ENCODE measurements at regions not wholly inside any gene's neighbourhood (a gene's known extent, or its start where the extent isn't known, plus 50 kb on each side); places are given as distances from the start of the nearest gene placed in this dataset.

DNA sequence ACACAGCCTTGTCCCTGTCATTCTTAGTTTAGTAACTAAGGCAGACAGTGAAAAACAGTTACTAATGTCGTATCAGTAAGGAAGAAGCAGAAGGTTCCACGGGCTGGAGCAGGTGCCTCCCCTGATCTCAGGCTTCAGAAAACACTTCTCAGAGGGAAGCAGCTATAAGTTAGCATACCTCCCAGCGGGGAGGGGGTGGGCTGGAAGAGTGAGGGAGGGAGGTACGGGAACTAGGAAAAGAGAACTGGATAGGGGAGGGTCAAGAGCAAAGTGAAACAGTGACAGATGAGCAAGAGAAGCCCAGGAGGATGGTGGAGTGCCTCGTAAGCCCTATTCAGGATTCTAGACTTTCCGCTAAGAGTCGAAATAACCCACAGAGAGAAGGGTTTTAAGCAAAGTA, 186.3 kb upstream of the XYLT1 start:
- DNase-seq (ENCODE audit: low read depth in 2 of 2) = no peak

DNA sequence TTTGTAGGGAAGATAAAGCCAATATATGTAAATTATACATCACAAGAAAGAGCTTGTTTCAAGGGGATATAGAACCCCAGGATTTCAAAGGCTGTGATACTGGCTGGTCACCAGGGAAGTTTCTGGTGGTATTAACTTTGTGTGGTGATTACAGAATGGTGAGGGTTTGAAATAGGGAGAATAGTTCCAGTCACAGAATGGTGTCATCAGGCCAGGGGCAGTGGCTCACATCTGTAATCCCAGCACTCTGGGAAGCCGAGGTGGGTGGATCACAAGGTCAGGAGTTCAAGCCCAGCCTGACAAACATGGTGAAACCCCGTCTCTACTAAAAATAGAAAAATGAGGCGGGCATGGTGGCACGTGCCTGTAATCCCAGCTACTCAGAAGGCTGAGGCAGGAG, 183.8 kb upstream of the XYLT1 start:
- DNase-seq (ENCODE audit: low read depth in 2 of 2) = no peak

DNA sequence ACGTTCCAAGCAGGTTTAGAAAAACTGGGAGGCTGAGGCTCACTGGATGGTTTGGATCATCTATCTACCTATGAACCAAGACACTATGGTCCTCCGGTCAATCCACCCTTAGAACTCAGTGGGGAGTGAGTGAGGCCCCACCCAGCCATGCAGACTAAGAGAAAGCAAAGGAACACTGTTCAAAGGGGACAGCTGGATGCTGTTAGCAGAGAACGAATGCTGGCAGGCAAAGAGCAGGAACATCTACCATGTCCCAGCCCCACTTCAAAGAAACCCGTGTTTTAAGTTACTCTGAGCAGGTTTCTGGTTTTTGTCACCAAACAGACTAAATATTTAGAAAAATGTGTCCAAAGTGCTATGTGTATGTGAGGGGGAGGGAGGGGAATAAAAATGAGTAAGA, 183.4 kb upstream of the XYLT1 start:
- DNase-seq (ENCODE audit: low read depth in 2 of 2) = no peak

DNA sequence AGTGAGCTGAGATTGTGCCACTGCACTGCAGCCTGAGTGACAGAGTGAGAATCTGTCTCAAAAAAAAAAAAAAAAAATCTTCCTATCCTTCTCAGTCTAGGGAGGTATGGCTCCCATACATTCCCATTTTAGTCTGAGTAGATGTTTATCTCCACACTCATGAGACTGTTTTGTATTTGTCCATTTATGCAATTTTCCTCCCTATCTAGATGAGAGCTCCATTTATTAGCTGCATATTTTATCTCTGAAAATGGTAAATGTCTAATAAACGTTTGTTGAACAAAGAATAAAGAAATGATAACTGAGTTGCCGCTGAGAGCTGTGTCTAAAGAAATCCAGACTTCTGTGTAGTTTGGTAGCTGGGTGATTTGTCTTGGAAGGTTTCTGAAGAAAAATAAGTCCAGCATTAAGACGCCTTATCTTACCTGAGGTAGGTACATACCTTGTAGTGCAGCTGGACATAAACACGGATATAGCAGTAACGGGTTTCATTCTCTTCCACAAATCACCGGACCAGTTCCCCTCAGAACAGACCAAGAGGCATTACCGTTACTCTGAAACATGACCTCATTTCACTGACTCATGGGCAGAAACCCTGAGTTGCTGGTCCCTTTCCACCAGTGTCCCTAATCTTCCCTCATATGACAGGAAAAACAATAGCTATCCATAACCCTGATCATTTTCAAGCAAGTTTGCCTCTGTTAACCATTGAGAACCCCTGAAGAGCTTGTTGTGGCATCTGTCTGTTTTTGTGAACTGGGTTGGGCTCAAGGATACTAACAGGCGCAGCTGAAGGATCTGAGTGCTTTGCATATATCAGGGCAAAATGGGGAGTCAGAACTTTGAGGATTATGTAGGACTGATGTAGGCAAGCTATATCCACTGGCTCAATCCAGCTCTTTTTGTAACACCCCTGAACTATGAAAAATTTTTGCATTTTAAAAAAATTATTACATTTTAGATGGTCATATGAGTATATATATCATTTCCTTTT, 177.4 kb upstream of the XYLT1 start:
- DNase-seq (ENCODE audit: low read depth in 2 of 2) = no peak

DNA sequence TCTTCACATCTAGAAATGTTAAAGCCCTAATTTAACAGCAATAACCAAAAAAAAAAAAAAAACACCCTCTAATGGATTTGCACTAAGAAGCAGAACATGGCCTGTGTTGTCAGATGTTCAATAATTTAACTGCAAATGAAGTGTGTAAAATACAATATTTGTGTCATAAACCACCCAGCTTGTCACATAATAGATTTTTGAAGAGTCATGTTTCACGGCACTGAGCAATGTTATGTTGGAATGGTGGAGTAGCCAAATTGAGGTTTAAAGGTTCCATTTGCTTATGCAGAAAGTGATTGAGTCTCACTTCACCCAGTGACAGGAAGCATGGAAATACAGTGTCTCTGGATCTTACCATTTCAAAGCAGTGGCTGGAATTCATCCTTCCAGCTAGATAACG, 173.2 kb upstream of the XYLT1 start:
- no peak for DNase-seq (ENCODE audit: low read depth in 2 of 2)

DNA sequence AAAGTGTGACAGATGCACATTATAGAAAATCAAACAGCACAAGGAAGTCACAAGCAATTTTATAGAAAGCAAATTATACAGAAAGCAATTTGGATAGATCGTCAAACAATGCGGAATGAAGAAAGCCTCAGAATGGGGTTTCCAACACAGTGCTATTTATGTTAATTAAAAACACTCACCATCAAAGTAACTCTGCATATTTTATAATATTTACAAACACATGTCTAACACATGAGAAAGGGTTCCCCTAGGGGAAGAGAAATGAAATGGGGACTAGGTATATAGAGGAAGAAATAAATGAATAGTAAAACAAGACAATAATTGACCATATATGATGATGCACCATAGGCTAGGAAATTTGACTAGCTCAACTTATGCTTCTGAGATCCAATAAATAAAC, 171.2 kb upstream of the XYLT1 start:
- no peak for DNase-seq (ENCODE audit: low read depth in 2 of 2)

DNA sequence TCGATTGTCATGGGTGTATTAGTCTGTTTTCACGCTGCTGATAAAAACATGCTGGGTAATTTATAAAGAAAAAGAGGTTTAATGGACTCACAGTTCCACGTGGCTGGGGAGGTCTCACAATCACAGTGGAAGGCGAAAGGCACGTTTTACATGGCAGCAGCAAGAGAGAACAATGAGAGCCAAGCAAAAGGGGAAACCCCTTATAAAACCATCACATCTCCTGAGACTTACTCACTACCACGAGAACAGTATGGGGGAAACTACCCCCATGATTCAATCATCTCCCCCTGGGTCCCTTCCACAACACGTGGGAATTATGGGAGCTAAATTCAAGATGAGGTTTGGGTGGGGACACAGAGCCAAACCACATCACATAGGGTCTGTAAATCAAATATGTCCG, 167.4 kb upstream of the XYLT1 start:
- no peak for DNase-seq (ENCODE audit: low read depth in 2 of 2)

DNA sequence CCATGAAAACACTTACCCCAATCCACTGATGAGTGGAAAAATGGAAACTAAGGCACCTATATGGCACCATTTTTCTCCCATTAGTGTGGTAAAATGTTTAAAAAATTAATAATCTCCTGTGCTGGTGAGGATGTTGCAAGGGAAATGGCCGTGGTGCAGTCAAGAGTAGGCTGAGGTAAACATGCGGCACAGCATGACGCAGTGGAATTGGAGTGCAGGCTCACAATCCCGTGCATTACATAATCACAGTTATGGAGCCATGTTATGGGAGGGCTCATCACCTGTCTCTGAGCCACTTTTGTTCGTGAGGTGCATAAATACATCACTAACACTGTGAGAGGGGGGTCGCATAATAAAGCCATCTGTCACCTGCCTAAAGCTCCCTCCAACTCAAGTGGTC, 164.4 kb upstream of the XYLT1 start:
- no peak for DNase-seq (ENCODE audit: low read depth in 2 of 2)

DNA sequence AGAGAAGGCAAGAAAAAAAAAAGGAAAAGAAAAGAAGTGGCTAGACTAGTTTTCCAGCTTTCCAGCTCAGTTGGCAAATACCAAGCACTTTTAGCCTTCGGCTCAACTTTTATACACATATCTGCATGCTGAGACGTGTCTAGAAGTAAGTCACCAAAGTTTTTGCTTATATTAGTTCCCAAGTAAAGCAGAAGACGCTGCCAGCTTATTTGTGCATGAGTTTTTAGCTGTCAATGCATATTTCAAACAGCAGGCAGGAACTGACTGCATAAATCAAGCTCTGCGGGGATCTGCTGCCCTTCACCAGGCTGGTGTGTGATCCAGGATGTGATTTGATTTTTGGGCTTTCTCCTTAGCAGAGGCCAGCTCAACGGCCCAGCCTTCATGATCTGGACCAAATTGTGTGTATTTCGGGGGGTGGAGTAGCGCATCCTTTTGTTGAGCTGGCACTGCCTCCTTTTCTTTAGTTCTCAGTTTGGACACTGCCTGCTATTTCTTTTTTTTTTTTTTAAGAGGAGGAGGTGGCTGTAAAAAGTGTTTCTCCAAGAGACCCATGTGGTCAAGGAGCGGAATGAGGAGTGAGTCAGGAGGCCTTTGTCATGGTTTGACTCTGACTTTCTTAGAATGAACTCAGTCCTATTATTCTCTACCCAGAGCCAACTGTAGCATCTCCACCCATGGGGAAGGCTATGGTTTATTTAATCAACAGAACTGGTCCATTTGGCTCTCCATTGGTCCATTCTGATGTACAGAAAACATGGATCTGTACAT, 162.6 kb upstream of the XYLT1 start:
- no peak for DNase-seq (ENCODE audit: low read depth in 2 of 2)

DNA sequence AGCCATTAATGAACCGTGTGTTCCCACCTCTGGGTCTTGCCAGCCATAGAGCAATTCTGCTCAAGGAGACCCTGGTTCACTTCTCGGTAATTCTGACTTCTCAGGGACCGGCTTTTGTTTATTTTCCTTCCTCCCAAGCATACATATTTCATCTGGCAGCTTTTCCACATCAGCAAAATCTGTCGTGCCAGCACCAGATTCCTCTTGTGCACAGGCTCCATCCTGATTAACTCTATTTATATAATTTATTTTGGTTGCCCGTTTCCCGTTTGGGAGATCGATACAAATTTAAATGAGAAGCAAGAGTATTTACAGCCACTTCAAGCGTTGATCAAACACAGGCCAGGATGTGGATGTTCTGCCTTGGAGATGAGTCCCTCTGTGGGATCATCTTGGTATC, 161.9 kb upstream of the XYLT1 start:
- DNase-seq (ENCODE audit: low read depth in 2 of 2) = no peak

DNA sequence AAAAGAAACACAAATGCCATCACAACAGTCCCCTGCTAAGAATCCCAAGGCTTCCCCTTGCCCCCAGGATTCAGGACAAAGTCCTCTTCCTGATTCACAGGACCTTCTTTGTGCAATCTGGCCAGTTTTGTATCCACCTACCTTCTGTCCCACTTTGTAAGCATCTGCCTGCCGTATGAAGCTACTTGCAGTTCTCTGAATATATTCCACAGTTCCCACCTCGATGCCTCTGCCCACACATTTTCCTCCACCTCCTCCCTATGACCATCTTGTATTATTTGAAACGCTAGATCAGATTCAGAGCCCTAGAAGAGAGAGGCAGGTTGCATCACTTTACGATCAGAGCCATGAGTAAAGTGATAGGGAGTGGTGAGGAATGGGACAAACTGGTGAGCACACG, 159.2 kb upstream of the XYLT1 start:
- no peak for DNase-seq (ENCODE audit: low read depth in 2 of 2)

DNA sequence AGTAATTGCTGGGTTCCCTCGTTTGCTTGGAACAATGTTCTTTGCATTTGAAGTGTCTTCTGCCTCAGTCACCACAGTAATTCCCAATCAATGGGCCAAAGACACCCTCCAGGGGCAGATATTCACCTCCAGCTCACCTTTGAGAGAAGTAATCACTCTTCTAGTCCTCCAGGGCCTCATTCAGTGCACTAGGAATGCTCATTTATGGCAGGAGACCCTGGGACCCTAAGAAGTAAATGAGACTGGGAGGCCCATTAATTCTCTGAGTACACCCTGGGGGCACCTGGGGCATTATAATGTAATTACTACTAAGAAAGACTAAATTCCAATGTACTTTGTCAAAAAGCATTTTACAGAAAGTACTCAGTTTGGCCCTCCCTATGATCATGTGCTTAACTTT, 158.2 kb upstream of the XYLT1 start:
- DNase-seq (ENCODE audit: low read depth in 2 of 2) = no peak

DNA sequence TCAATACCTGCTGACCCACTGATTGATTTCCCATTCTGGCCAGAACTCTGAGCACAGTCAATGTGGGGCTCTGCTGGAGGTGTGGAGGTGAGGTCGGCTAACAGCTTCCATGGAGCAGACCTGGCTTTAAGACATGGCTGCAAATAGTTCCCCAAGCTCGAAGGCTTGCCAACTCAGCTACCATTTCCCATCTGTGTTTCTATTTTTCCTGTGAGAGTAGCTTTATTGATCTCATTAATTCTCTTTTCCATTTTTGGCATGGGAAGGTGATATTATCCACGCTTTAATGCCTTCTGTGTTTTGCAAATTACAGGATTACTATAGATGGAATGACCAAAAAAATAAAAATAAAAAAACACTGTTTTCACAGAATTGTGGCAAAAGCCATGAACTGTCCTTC, 151.6 kb upstream of the XYLT1 start:
- DNase-seq (ENCODE audit: low read depth in 2 of 2) = no peak

DNA sequence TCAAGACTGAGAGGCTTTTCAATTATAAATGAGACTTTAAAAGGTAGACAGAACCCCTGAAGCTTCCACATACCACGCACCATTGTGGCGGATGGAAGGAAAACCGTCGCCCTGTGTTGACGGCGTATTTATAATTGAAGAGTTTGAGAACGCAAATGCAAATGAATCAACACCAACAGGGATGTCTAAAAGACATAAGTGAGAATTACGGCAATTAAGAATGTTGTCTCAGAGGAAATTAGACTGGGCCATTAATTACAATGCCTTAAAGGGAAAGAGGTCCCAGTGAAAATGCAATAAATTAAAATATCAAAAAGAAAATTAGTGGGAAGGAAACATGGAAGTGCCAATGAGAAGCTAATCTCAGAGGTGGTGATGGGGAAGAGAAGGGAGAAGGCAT, 148.5 kb upstream of the XYLT1 start:
- DNase-seq (ENCODE audit: low read depth in 2 of 2) = no peak

DNA sequence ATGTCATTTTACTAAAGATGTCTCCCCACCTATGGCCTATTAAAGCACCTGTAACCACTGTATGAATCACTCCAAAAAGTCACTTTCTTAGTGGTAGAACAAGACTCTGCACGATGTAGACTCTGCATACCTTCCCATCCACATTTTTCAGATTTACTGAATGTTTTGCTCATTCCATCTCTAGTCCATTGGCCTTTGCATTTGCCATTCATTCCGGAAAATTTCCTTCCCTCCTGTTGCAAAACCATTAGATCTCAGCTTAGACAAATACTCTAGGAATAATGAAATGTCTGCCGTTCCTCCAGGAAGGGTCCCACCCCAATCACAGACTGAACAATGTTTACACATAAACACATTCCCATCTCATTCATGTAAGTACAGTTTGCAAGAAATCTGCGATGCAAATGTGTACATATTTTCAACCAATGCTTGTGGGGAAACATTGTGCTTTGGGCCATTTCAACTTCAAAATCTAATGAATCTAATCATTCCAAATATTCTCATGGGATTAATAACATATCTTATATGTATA, 146.3 kb upstream of the XYLT1 start:
- no peak for DNase-seq (ENCODE audit: low read depth in 2 of 2)

DNA sequence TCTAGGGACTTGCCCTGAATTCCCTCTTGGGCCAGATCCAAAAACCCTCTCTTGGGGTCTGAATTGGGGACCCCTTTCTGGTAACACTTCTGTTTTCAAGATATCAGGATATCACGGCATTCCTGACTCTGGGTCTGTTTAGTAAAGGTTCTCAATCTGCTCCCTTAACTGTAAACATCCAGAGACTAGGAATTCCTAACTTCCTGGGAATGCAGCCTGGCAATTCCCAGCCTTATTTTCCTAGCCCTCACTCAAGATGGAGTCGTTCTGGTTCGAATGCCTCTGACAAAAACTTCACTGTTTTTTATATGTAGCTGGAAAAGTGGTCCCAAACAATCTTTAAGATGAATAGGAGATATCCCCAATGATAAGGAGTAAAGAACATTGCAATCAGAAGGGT, 141.6 kb upstream of the XYLT1 start:
- no peak for DNase-seq (ENCODE audit: low read depth in 2 of 2)

DNA sequence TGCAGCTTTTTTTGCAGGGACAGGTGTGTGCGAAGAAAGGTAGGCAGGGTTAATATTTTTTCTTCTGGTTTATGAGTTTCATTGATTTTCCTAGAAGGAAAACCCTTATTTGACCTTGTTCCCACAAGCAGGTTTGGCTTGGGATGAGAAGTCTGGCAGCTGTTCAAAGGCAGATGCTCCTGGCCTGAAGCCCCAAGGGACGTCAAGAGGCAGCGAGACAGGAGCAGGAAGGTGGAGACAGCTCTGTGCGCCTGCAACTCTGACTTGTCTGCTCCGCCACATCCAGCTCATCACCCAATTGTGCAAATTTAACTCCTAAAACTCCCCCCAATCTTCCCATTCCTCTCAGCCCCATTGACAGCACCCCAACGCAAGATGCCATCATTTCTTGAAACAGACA, 136.8 kb upstream of the XYLT1 start:
- DNase-seq (ENCODE audit: low read depth in 2 of 2) = no peak

DNA sequence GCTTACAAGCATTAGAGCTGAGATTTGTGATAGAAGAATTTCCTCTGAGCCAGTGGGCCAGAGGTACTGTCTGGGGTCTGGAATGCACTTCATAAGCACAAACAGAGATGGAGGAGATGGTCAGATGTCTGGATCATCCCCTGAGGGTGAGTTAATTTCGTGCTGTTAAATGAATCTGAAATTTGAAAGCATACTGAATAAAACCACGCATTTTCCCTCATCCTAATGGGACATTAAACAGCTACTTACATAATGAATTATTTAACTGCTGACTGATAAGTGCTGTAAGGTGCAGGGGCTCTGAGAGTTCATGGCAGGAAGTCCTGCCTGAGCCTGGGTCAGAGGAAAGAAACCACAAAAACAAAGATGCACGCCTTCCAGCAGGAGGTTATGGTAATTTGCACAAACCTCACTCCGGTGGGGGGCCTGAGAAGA, 136.3 kb upstream of the XYLT1 start:
- no peak for DNase-seq (ENCODE audit: low read depth in 2 of 2)

DNA sequence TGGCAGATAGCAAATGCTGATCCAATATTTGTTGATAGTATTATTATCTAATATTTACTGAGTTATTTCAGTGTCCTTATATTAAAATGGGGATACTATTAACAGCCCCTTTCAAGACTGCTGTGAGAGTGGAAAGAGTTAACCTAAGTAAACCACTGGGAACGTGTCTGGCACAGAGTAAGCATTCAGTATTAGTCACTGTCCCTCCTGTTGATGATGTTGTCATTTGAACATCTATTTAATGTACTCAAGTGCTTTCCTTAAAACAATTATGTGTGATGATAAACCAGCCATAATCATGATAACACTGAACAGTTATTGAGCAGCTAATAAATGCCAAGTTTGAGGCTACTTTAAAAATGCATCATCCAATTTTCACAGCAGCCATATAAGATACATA, 135.7 kb upstream of the XYLT1 start:
- DNase-seq (ENCODE audit: low read depth in 2 of 2) = no peak

DNA sequence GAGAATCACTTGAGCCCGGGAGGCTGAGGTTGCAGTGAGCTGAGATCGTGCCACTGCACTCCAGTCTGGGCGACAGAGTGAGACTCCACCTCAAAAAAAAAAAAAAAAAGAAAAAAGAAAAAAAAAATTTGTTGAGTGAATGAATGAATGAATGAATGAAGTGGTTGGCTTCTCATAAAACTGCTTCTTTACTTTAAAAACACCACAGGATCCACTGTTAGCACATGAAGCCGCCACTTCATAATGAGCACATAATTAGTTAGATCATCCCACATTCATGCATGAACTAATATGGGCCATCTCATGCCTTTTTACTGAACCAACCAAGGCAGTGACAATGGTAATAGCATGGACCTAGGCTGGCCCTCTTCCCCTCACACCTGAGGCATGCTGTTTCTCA, 135.0 kb upstream of the XYLT1 start:
- DNase-seq (ENCODE audit: low read depth in 2 of 2) = no peak

DNA sequence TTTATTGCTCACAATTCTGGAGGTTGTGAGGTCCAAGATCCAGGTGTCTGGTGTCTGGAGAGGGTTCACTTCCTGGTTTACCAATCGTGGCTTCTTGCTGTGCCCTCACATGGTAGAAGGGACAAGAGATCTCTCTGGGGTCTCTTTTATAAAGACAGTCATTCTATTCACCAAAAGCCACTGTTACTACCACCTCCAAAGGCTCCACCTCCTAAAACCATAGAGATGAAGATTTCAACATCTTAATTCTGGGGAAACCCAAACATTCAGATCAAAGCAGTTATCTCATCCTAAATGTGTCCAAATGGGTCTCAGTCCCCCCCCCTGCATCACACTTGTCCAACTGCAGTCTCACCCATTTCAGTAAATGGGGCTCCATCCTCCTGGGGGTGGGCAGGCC, 132.9 kb upstream of the XYLT1 start:
- no peak for DNase-seq (ENCODE audit: low read depth in 2 of 2)

DNA sequence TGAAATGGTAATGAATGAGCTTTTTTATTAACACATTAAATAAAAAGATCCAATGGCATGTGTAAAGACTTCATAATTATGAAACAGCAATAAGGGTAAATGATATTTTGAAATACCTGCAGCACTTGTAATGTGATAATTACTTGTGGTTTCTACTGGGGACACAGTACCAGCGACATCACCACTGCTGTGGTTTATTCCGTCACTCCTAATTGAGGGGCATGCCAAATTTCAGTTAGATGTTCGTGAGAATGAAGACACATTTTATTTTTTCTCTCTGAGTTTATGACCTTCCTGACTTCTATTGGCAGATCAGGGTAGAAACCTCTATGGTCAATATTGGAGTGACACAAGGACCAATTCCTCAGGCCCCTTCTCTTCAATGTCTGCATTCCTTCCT, 131.9 kb upstream of the XYLT1 start:
- no peak for DNase-seq (ENCODE audit: low read depth in 2 of 2)

DNA sequence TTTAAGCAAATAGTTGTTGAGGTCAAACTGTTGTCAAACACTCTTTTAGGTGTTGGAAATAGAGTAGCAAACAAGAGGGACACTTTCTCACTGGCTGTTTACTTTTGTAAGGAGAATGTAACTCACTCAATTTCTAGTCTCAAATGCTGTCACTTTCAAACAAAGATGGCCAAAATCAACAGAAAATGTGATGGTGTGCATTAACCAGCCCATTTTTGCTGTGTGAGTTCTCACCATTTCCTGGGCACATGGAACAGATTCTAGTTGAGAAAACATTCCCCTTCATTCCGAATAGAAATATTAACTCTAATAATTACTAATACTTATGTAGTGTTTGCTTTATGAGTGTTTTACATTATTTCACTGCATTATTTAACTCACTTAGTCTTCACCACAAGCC, 128.2 kb upstream of the XYLT1 start:
- no peak for DNase-seq (ENCODE audit: low read depth in 2 of 2)
